ENCODE measurements at regions not wholly inside any gene's neighbourhood (a gene's known extent, or its start where the extent isn't known, plus 50 kb on each side); places are given as distances from the start of the nearest gene placed in this dataset.
"Not testable (repeated sequence)": the region's sequence is repeated elsewhere in the genome, so short reads cannot be mapped to it uniquely, and the experiment has no call there.

DNA sequence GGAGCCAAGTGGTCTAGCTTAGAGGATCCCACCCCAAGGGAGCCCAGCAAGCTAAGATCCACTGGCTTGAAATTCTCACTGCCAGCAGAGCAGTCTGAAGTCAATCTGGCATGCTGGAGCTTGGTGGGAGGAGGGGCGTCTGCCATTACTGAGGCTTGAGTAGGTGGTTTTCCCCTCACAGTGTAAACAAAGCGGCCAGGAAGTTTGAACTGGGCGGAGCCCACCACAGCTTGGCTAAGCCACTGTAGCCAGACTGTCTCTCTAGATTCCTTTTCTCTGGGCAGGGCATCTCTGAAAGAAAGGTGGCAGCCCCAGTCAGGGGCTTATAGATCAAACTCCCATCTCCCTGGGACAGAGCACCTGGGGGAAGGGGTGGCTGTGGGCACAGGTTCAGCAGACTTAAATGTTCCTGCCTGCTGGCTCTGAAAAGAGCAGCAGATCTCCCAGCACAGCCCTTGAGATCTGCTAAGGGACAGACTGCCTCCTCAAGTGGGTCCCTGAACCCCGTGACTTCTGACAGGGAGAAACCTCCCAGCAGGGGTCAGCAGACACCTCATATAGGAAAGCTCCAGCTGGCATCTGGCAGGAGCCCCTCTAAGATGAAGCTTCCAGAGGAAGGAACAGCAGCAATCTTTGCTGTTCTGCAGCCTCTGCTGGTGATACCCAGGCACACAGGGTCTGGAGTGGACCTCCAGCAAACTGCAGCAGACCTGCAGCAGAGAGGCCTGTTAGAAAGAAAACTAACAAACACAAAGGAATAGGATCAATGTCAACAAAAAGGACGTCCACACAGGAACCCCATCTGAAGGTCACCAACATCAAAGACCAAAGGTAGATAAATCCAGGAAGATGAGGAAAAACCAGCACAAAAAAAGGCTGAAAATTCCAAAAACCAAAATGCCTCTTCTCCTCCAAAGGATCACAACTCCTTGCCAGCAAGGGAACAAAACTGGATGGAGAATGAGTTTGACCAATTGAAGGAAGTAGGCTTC, 215.6 kb upstream of the TET2 start:
- TF ChIP-seq, protein P1, sequence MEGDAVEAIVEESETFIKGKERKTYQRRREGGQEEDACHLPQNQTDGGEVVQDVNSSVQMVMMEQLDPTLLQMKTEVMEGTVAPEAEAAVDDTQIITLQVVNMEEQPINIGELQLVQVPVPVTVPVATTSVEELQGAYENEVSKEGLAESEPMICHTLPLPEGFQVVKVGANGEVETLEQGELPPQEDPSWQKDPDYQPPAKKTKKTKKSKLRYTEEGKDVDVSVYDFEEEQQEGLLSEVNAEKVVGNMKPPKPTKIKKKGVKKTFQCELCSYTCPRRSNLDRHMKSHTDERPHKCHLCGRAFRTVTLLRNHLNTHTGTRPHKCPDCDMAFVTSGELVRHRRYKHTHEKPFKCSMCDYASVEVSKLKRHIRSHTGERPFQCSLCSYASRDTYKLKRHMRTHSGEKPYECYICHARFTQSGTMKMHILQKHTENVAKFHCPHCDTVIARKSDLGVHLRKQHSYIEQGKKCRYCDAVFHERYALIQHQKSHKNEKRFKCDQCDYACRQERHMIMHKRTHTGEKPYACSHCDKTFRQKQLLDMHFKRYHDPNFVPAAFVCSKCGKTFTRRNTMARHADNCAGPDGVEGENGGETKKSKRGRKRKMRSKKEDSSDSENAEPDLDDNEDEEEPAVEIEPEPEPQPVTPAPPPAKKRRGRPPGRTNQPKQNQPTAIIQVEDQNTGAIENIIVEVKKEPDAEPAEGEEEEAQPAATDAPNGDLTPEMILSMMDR (IDR thresholded peaks at IDR 0.05): not testable (repeated sequence)
- TF ChIP-seq EP300 (IDR thresholded peaks at IDR 0.05): not testable (repeated sequence)

Data from esophagus muscularis mucosa (tissue), 3 donors.